ENCODE measurements at regions not wholly inside any gene's neighbourhood (a gene's known extent, or its start where the extent isn't known, plus 50 kb on each side); places are given as distances from the start of the nearest gene placed in this dataset.

- TF ChIP-seq CTCF (IDR thresholded peaks at IDR 0.05), result no peak
- TF ChIP-seq POLR2AphosphoS5 (IDR thresholded peaks at IDR 0.05), result no peak
- TF ChIP-seq POLR2A (IDR thresholded peaks at IDR 0.05), result no peak
Measured at GRCh38 chr1:173421286-173421685, 55.8 kb upstream of the PRDX6 start.
